ENCODE measurements at regions not wholly inside any gene's neighbourhood (a gene's known extent, or its start where the extent isn't known, plus 50 kb on each side); places are given as distances from the start of the nearest gene placed in this dataset.

- Histone ChIP-seq H3K36me3 (ENCODE audit: control insufficient read depth, low read length) (no peaks in the 10 kb centered on the region), H3F3A (ENCODE audit: control insufficient read depth, insufficient read depth) (no peaks in the 10 kb centered on the region), H3K9me2 (replicated peaks; ENCODE audit: control insufficient read depth, low read length) (no peaks in the 10 kb centered on the region), H3K27me3 (ENCODE audit: control insufficient read depth, low read length) (no peaks in the 10 kb centered on the region), H3K9me3 (ENCODE audit: control insufficient read depth, insufficient read depth, low read length) (no peaks in the 10 kb centered on the region), H3K79me2 (ENCODE audit: control insufficient read depth, low read length) (no peaks in the 10 kb centered on the region), H3K27ac (ENCODE audit: low read depth, low read length) (no peak overlapping the region), H3K4me3 (ENCODE audit: low read length) (no peak overlapping the region), H3K4me1 (ENCODE audit: control insufficient read depth, low read length) (no peaks in the 10 kb centered on the region), H4K20me1 (ENCODE audit: control insufficient read depth, insufficient read depth, low read depth, low read length) (no peaks in the 10 kb centered on the region), H3K4me2 (ENCODE audit: low read length) (no peak overlapping the region)
- TF ChIP-seq CTCF (IDR thresholded peaks at IDR 0.05; ENCODE audit: low read depth, low read length, poor library complexity, severe bottlenecking) (no peak), EZH2phosphoT487 (IDR thresholded peaks at IDR 0.05; ENCODE audit: borderline replicate concordance, low read length) (no peak)
Observed at GRCh38 chr6:115078555-115078954, 735.7 kb upstream of the HS3ST5 start.

- H3K4me3 ChIP-seq (ENCODE audit: low read length): no peak overlapping the region
- H3K4me1 ChIP-seq (ENCODE audit: control insufficient read depth, low read length): no peaks in the 10 kb centered on the region
- no peaks in the 10 kb centered on the region for H3K36me3 ChIP-seq (ENCODE audit: control insufficient read depth, low read length)
- no peaks in the 10 kb centered on the region for H3K9me2 ChIP-seq (replicated peaks; ENCODE audit: control insufficient read depth, low read length)
- H3K79me2 ChIP-seq (ENCODE audit: control insufficient read depth, low read length): no peaks in the 10 kb centered on the region
- no peaks in the 10 kb centered on the region for H3K27me3 ChIP-seq (ENCODE audit: control insufficient read depth, low read length)
- TF ChIP-seq EZH2phosphoT487 (IDR thresholded peaks at IDR 0.05; ENCODE audit: borderline replicate concordance, low read length) (no peak), CTCF (IDR thresholded peaks at IDR 0.05; ENCODE audit: low read depth, low read length, poor library complexity, severe bottlenecking) (no peak)
- no peaks in the 10 kb centered on the region for H3F3A ChIP-seq (ENCODE audit: control insufficient read depth, insufficient read depth)
- no peak overlapping the region for H3K27ac ChIP-seq (ENCODE audit: low read depth, low read length)
- H4K20me1 ChIP-seq (ENCODE audit: control insufficient read depth, insufficient read depth, low read depth, low read length): no peaks in the 10 kb centered on the region
- H3K4me2 ChIP-seq (ENCODE audit: low read length): no peak overlapping the region
- no peaks in the 10 kb centered on the region for H3K9me3 ChIP-seq (ENCODE audit: control insufficient read depth, insufficient read depth, low read length)
Observed at GRCh38 chr6:115071962-115072361, 729.1 kb upstream of the HS3ST5 start.

- no peaks in the 10 kb centered on the region for H3K9me3 ChIP-seq (ENCODE audit: control insufficient read depth, insufficient read depth, low read length)
- TF ChIP-seq EZH2phosphoT487 (IDR thresholded peaks at IDR 0.05; ENCODE audit: borderline replicate concordance, low read length): no peak
- TF ChIP-seq CTCF (IDR thresholded peaks at IDR 0.05; ENCODE audit: low read depth, low read length, poor library complexity, severe bottlenecking): no peak
- no peaks in the 10 kb centered on the region for H3K27me3 ChIP-seq (ENCODE audit: control insufficient read depth, low read length)
- no peaks in the 10 kb centered on the region for H3K79me2 ChIP-seq (ENCODE audit: control insufficient read depth, low read length)
- H3F3A ChIP-seq (ENCODE audit: control insufficient read depth, insufficient read depth): no peaks in the 10 kb centered on the region
- H3K36me3 ChIP-seq (ENCODE audit: control insufficient read depth, low read length): no peaks in the 10 kb centered on the region
- no peaks in the 10 kb centered on the region for H3K9me2 ChIP-seq (replicated peaks; ENCODE audit: control insufficient read depth, low read length)
- H3K4me1 ChIP-seq (ENCODE audit: control insufficient read depth, low read length): no peaks in the 10 kb centered on the region
- no peak overlapping the region for H3K4me2 ChIP-seq (ENCODE audit: low read length)
- no peak overlapping the region for H3K27ac ChIP-seq (ENCODE audit: low read depth, low read length)
- H4K20me1 ChIP-seq (ENCODE audit: control insufficient read depth, insufficient read depth, low read depth, low read length): no peaks in the 10 kb centered on the region
- no peak overlapping the region for H3K4me3 ChIP-seq (ENCODE audit: low read length)
Observed at GRCh38 chr6:115067690-115068447, 725.0 kb upstream of the HS3ST5 start.
